Ishikawa (cell line): ENCODE measurements at regions not wholly inside any gene's neighbourhood (a gene's known extent, or its start where the extent isn't known, plus 50 kb on each side); places are given as distances from the start of the nearest gene placed in this dataset.

Experiments
- CEBPB ChIP-seq: IDR thresholded peaks from 2 replicates; pipeline ENCODE4 v1.6.1; 2012
- EGR1 ChIP-seq: IDR thresholded peaks from 2 replicates; pipeline ENCODE4 v1.6.1; 2012
- EP300 ChIP-seq: IDR thresholded peaks from 2 replicates; pipeline ENCODE4 v1.6.1; 2012; ENCODE audit warnings: borderline replicate concordance
- FOXM1 ChIP-seq: IDR thresholded peaks from 2 replicates; pipeline ENCODE4 v1.6.1; 2012; ENCODE audit warnings: low read depth, borderline replicate concordance
- MAX ChIP-seq: IDR thresholded peaks from 2 replicates; pipeline ENCODE4 v1.6.1; 2012
- NFIC ChIP-seq: IDR thresholded peaks from 2 replicates; pipeline ENCODE4 v1.6.1; 2012
- RAD21 ChIP-seq: IDR thresholded peaks from 2 replicates; pipeline ENCODE4 v1.6.1; 2012; ENCODE audit warnings: low read depth
- TAF1 ChIP-seq: IDR thresholded peaks from 2 replicates; pipeline ENCODE4 v1.6.1; 2012; ENCODE audit warnings: low read depth, mild to moderate bottlenecking
- TCF12 ChIP-seq: IDR thresholded peaks from 2 replicates; pipeline ENCODE4 v1.6.1; 2012; ENCODE audit warnings: low read depth
- TEAD4 ChIP-seq: IDR thresholded peaks from 2 replicates; pipeline ENCODE4 v1.6.1; 2012
- YY1 ChIP-seq: IDR thresholded peaks from 2 replicates; pipeline ENCODE4 v1.6.1; 2012; ENCODE audit warnings: low read depth
- TF ChIP-seq, protein P1 (sequence below): IDR thresholded peaks from 2 replicates; pipeline ENCODE4 v1.6.1; 2012; ENCODE audit warnings: low read depth, mild to moderate bottlenecking
- TF ChIP-seq, protein P2 (sequence below): IDR thresholded peaks from 2 replicates; pipeline ENCODE4 v1.6.1; 2012

GRCh38 chr20:11727708-11728107 is 190.0 kb upstream of the BTBD3 start:
- TF ChIP-seq FOXM1 (no peak), EP300 (no peak), TEAD4 (no peak), MAX (no peak), YY1 (no peak), TAF1 (no peak), NFIC (no peak), EGR1 (no peak), CEBPB (no peak), RAD21 (no peak), TCF12 (no peak)
- TF ChIP-seq, protein P1, sequence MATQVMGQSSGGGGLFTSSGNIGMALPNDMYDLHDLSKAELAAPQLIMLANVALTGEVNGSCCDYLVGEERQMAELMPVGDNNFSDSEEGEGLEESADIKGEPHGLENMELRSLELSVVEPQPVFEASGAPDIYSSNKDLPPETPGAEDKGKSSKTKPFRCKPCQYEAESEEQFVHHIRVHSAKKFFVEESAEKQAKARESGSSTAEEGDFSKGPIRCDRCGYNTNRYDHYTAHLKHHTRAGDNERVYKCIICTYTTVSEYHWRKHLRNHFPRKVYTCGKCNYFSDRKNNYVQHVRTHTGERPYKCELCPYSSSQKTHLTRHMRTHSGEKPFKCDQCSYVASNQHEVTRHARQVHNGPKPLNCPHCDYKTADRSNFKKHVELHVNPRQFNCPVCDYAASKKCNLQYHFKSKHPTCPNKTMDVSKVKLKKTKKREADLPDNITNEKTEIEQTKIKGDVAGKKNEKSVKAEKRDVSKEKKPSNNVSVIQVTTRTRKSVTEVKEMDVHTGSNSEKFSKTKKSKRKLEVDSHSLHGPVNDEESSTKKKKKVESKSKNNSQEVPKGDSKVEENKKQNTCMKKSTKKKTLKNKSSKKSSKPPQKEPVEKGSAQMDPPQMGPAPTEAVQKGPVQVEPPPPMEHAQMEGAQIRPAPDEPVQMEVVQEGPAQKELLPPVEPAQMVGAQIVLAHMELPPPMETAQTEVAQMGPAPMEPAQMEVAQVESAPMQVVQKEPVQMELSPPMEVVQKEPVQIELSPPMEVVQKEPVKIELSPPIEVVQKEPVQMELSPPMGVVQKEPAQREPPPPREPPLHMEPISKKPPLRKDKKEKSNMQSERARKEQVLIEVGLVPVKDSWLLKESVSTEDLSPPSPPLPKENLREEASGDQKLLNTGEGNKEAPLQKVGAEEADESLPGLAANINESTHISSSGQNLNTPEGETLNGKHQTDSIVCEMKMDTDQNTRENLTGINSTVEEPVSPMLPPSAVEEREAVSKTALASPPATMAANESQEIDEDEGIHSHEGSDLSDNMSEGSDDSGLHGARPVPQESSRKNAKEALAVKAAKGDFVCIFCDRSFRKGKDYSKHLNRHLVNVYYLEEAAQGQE: no peak
- TF ChIP-seq, protein P2, sequence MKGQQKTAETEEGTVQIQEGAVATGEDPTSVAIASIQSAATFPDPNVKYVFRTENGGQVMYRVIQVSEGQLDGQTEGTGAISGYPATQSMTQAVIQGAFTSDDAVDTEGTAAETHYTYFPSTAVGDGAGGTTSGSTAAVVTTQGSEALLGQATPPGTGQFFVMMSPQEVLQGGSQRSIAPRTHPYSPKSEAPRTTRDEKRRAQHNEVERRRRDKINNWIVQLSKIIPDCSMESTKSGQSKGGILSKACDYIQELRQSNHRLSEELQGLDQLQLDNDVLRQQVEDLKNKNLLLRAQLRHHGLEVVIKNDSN: no peak
